ENCODE measurements at regions not wholly inside any gene's neighbourhood (a gene's known extent, or its start where the extent isn't known, plus 50 kb on each side); places are given as distances from the start of the nearest gene placed in this dataset.

GRCh38 chr5:106167766-106168165 is 1503.0 kb downstream of the EFNA5 start:
- H3K36me3 ChIP-seq, result no peaks in the 10 kb centered on the region
- TF ChIP-seq CTCF (IDR thresholded peaks at IDR 0.05), result no peak

GRCh38 chr5:106163233-106163632 is 1507.5 kb downstream of the EFNA5 start:
- no peak overlapping the region for H3K27ac ChIP-seq
- H3K36me3 ChIP-seq, result no peaks in the 10 kb centered on the region
- no peaks in the 10 kb centered on the region for H3K4me1 ChIP-seq (ENCODE audit: control insufficient read depth in 1 of 2, insufficient read depth in 1 of 2, low read depth in 1 of 2, low read length in 1 of 2)
- TF ChIP-seq CTCF (IDR thresholded peaks at IDR 0.05), result no peak
- no peaks in the 10 kb centered on the region for H3K27me3 ChIP-seq
- H3K9me3 ChIP-seq, result no peaks in the 10 kb centered on the region
- H3K4me3 ChIP-seq (ENCODE audit: low read depth in 1 of 2, low read length in 1 of 2), result no peak overlapping the region

More at GRCh38 chr5:106167766-106168165, 1503.0 kb downstream of the EFNA5 start:
- Histone ChIP-seq H3K4me3 (ENCODE audit: low read depth in 1 of 2, low read length in 1 of 2) (no peak overlapping the region), H3K9me3 (no peaks in the 10 kb centered on the region), H3K4me1 (ENCODE audit: control insufficient read depth in 1 of 2, insufficient read depth in 1 of 2, low read depth in 1 of 2, low read length in 1 of 2) (no peaks in the 10 kb centered on the region), H3K27ac (no peak overlapping the region), H3K27me3 (no peaks in the 10 kb centered on the region)

- no peak overlapping the region for H3K27ac ChIP-seq
- H3K27me3 ChIP-seq, result no peaks in the 10 kb centered on the region
- H3K36me3 ChIP-seq, result no peaks in the 10 kb centered on the region
- H3K9me3 ChIP-seq, result no peaks in the 10 kb centered on the region
- TF ChIP-seq CTCF (IDR thresholded peaks at IDR 0.05), result no peak
- H3K4me1 ChIP-seq (ENCODE audit: control insufficient read depth in 1 of 2, insufficient read depth in 1 of 2, low read depth in 1 of 2, low read length in 1 of 2), result no peaks in the 10 kb centered on the region
- H3K4me3 ChIP-seq (ENCODE audit: low read depth in 1 of 2, low read length in 1 of 2), result no peak overlapping the region
Measured at GRCh38 chr5:106159616-106160015, 1511.1 kb downstream of the EFNA5 start.

GRCh38 chr5:106154280-106154716 is 1516.4 kb downstream of the EFNA5 start:
- Histone ChIP-seq H3K27me3 (no peaks in the 10 kb centered on the region), H3K9me3 (no peaks in the 10 kb centered on the region), H3K4me3 (ENCODE audit: low read depth in 1 of 2, low read length in 1 of 2) (no peak overlapping the region), H3K4me1 (ENCODE audit: control insufficient read depth in 1 of 2, insufficient read depth in 1 of 2, low read depth in 1 of 2, low read length in 1 of 2) (no peaks in the 10 kb centered on the region), H3K27ac (no peak overlapping the region), H3K36me3 (no peaks in the 10 kb centered on the region)
- TF ChIP-seq CTCF (IDR thresholded peaks at IDR 0.05), result no peak

GRCh38 chr5:106152569-106152968 is 1518.2 kb downstream of the EFNA5 start:
- no peak for TF ChIP-seq CTCF (IDR thresholded peaks at IDR 0.05)
- H3K4me3 ChIP-seq (ENCODE audit: low read depth in 1 of 2, low read length in 1 of 2), result no peak overlapping the region
- H3K9me3 ChIP-seq, result no peaks in the 10 kb centered on the region
- no peaks in the 10 kb centered on the region for H3K27me3 ChIP-seq
- no peak overlapping the region for H3K27ac ChIP-seq
- no peaks in the 10 kb centered on the region for H3K4me1 ChIP-seq (ENCODE audit: control insufficient read depth in 1 of 2, insufficient read depth in 1 of 2, low read depth in 1 of 2, low read length in 1 of 2)
- H3K36me3 ChIP-seq, result no peaks in the 10 kb centered on the region

GRCh38 chr5:106142116-106142515 is 1528.6 kb downstream of the EFNA5 start:
- Histone ChIP-seq H3K36me3 (no peaks in the 10 kb centered on the region), H3K27ac (no peak overlapping the region), H3K4me1 (ENCODE audit: control insufficient read depth in 1 of 2, insufficient read depth in 1 of 2, low read depth in 1 of 2, low read length in 1 of 2) (no peaks in the 10 kb centered on the region), H3K4me3 (ENCODE audit: low read depth in 1 of 2, low read length in 1 of 2) (no peak overlapping the region), H3K9me3 (no peaks in the 10 kb centered on the region), H3K27me3 (no peaks in the 10 kb centered on the region)
- no peak for TF ChIP-seq CTCF (IDR thresholded peaks at IDR 0.05)

All from neutrophil (primary cell).